HepG2 (cell line): ENCODE measurements at regions not wholly inside any gene's neighbourhood (a gene's known extent, or its start where the extent isn't known, plus 50 kb on each side); places are given as distances from the start of the nearest gene placed in this dataset.

ENCODE experiments used
- ATAC-seq: fragments of 200-7000 bp; cut with Tn5 transposase; 3 replicates; pipeline ENCODE4 v1.9.1; 2020; ENCODE audit warnings: mild to moderate bottlenecking, moderate library complexity
- BruUV-seq: library from RNA; stranded (reverse); fragments of 400-500 nt; replicated peaks from 2 replicates; lab custom pipeline; 2021; lab: Mats Ljungman, UMichigan
- CTCF ChIA-PET: fragments of 300-600 bp; formaldehyde crosslinking; extraction: SDS; loops from one replicate; lab custom pipeline; 2021; ENCODE audit warnings: low total read pairs, inconsistent platforms, low intra/inter-chr PET ratio; lab: Yijun Ruan, JAX
- POLR2A ChIA-PET: fragments of 350-600 bp; sonication (Branson Sonifier 250); formaldehyde crosslinking; loops from one replicate; lab custom pipeline; 2020; ENCODE audit warnings: antibody characterized with exemption, inconsistent platforms; lab: Yijun Ruan, JAX
- DNase-seq: peaks from one replicate; pipeline ENCODE4 v3.0.0-alpha.2; 2015; ENCODE audit warnings: low spot score
- FAIRE-seq: peaks from 3 replicates; lab custom pipeline; 2011; peaks lifted over from hg19 to GRCh38; lab: Jason Lieb, UNC
- H2AFZ ChIP-seq: one replicate; pipeline ENCODE4 v1.6.1; 2011; ENCODE audit warnings: low read length, inconsistent platforms
- H3K27ac ChIP-seq: fragments of 300-600 bp; 3 replicates; pipeline ENCODE4 v1.8.0; 2011; ENCODE audit warnings: mixed run types, mild to moderate bottlenecking, mixed read lengths, low read length, inconsistent platforms; ENCODE audit not compliant: insufficient read depth; ENCODE audit errors: extremely low read length
- H3K27me3 ChIP-seq, 2 experiments: fragments of 200-600 bp in 1 of 2; 2 replicates in 1 of 2; 3 replicates in 1 of 2; pipeline versions ENCODE4 v1.6.0 to v1.8.0; 2011; ENCODE audit warnings: low read length in 2 of 2, mild to moderate bottlenecking in 2 of 2, moderate library complexity in 2 of 2, inconsistent platforms in 1 of 2; ENCODE audit not compliant: insufficient read depth in 2 of 2, control insufficient read depth in 1 of 2
- H3K36me3 ChIP-seq, 2 experiments: fragments of 200-600 bp in 1 of 2; replicated peaks in 1 of 2; 2 replicates in 1 of 2; 3 replicates in 1 of 2; pipeline versions ENCODE4 v1.5.1 to v1.8.0; 2011; ENCODE audit warnings: low read length in 2 of 2, inconsistent platforms in 1 of 2; ENCODE audit not compliant: insufficient read depth in 2 of 2, control insufficient read depth in 1 of 2
- H3K4me1 ChIP-seq: 2 replicates; pipeline ENCODE4 v1.5.1; 2012; ENCODE audit warnings: low read length, inconsistent platforms; ENCODE audit not compliant: insufficient read depth
- H3K4me2 ChIP-seq: 2 replicates; pipeline ENCODE4 v1.6.0; 2011; ENCODE audit warnings: low read depth, low read length, inconsistent platforms
- H3K4me3 ChIP-seq, 3 experiments: fragments of 200-600 bp in 1 of 3; sonication (generic), shearing (Covaris generic) in 1 of 3; replicated peaks in 1 of 3; 2 replicates each; pipeline ENCODE4 v1.5.1; 2011 to 2016; ENCODE audit warnings: low read length in 3 of 3, inconsistent platforms in 2 of 3, low read depth in 2 of 3, mild to moderate bottlenecking in 2 of 3, control low read depth in 1 of 3, mixed read lengths in 1 of 3; ENCODE audit not compliant: insufficient read depth in 1 of 3
- H3K79me2 ChIP-seq: one replicate; pipeline ENCODE4 v1.6.1; 2011; ENCODE audit warnings: low read length, inconsistent platforms; ENCODE audit not compliant: insufficient read depth
- H3K9ac ChIP-seq: 2 replicates; pipeline ENCODE4 v1.6.0; 2011; ENCODE audit warnings: mild to moderate bottlenecking, low read depth, low read length, inconsistent platforms; ENCODE audit not compliant: insufficient read depth
- H3K9me3 ChIP-seq: 2 replicates; pipeline ENCODE4 v1.5.1; 2012; ENCODE audit warnings: mild to moderate bottlenecking, low read length
- H4K20me1 ChIP-seq: 2 replicates; pipeline ENCODE4 v1.6.0; 2011; ENCODE audit warnings: inconsistent platforms, mild to moderate bottlenecking, low read length, moderate library complexity; ENCODE audit not compliant: insufficient read depth
- FOXC1 ChIP-seq: sonication (generic); formaldehyde crosslinking; IDR thresholded peaks from 2 replicates; pipeline ENCODE4 v1.8.0; 2022; ENCODE audit warnings: mild to moderate bottlenecking, missing genetic modification reagents, borderline replicate concordance
- GPN1 ChIP-seq: sonication (generic); formaldehyde crosslinking; IDR thresholded peaks from 2 replicates; pipeline ENCODE4 v1.5.1; 2020; ENCODE audit warnings: missing genetic modification reagents, borderline replicate concordance
- IKZF1 ChIP-seq: fragments of 450-650 bp; IDR thresholded peaks from 2 replicates; pipeline ENCODE4 v1.7.1; 2016
- SSRP1 ChIP-seq: IDR thresholded peaks from 2 replicates; pipeline ENCODE4 v1.6.1; 2016; ENCODE audit warnings: control low read depth
- ZFP41 ChIP-seq: sonication (generic); formaldehyde crosslinking; IDR thresholded peaks from 2 replicates; pipeline ENCODE4 v1.4.0; 2020; ENCODE audit warnings: mild to moderate bottlenecking, missing genetic modification reagents, borderline replicate concordance
- ZNF101 ChIP-seq: sonication (generic); formaldehyde crosslinking; IDR thresholded peaks from 2 replicates; pipeline ENCODE4 v1.4.0; 2020; ENCODE audit warnings: mild to moderate bottlenecking, low read depth, missing genetic modification reagents, borderline replicate concordance
- ZNF33B ChIP-seq: sonication (generic); formaldehyde crosslinking; IDR thresholded peaks from 2 replicates; pipeline ENCODE4 v1.5.1; 2020; ENCODE audit warnings: mild to moderate bottlenecking, missing genetic modification reagents
- ZNF703 ChIP-seq: sonication (generic); formaldehyde crosslinking; IDR thresholded peaks from 2 replicates; pipeline ENCODE4 v1.5.1; 2020; ENCODE audit warnings: missing genetic modification reagents, mild to moderate bottlenecking, moderate library complexity, borderline replicate concordance
- ZNF841 ChIP-seq: sonication (generic); formaldehyde crosslinking; IDR thresholded peaks from 2 replicates; pipeline ENCODE4 v1.8.1; 2023; ENCODE audit warnings: missing genetic modification reagents, borderline replicate concordance
- WGBS: methylation state at CpG from one replicate; pipeline ENCODE4 v1.1.6; 2017; ENCODE audit warnings: low lambda C conversion rate; 5-methylcytosine and 5-hydroxymethylcytosine counted together
- in situ Hi-C: cut with HindIII; loops from 2 replicates; pipeline ENCODE4 v1.10.0; 2017; ENCODE audit warnings: low pct_unique_long_range_greater_than_20kb; ENCODE audit not compliant: extremely low pct_ligation_motif_present
- intact Hi-C: fragments of 100-400 bp; cut with micrococcal nuclease; formaldehyde crosslinking; loops from one replicate; pipeline ENCODE4 v1.10.0; 2022; ENCODE audit not compliant: unreplicated experiment
- TF ChIP-seq, protein P1 (sequence below): sonication (generic); formaldehyde crosslinking; IDR thresholded peaks from 2 replicates; pipeline ENCODE4 v1.5.1; 2020; ENCODE audit warnings: mild to moderate bottlenecking, missing genetic modification reagents, borderline replicate concordance
- TF ChIP-seq, protein P2 (sequence below): sonication (generic); formaldehyde crosslinking; IDR thresholded peaks from 2 replicates; pipeline ENCODE4 v1.8.0; 2022; ENCODE audit warnings: low read depth, missing genetic modification reagents
- TF ChIP-seq, protein P3 (sequence below): sonication (generic); formaldehyde crosslinking; IDR thresholded peaks from 2 replicates; pipeline ENCODE4 v1.4.0; 2020; ENCODE audit warnings: missing genetic modification reagents, borderline replicate concordance

DNA sequence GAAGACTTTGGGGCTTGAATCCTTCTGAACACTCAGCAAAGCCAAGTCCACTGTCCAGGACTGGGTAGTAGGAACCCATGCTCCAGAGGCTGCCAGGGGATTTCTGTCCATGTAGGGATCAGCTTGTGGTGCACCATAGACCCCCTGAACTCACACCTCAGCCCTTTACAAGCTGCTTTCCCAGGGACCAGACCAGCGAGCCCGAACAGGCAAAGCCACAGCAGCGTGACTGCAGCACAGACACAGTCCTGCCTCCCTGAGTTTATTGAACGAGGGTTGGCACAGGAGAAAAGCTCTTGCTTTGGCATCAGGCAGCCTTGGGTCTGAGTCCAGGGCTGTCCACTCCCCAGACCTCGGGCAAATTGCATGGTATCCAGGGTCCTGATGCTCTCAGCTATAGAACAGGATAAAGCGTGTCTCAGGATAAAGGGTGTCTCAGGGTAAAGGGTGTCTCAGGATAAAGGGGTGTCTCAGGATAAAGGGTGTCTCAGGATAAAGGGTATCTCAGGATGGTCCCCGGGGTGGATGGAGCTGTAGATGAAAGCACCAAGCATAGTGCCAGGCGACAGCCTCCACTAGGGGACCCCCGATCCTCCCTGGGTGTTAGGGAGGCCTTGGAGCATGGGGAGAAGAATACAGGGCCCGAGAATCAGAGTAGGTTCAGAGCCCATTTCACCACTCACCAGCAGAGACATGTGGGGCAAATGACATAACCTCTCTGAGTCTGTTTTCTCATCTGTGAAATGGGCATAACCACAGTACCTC lies 648.8 kb downstream of the NPHP4 start:
- intact Hi-C loops (no loop called here), in situ Hi-C loops (no loop called here)
- H4K20me1 ChIP-seq = no peaks in the 10 kb centered on the region
- no peaks in the 10 kb centered on the region for H3K36me3 ChIP-seq
- DNase-seq = no peak
- no peak overlapping the region for H3K4me3 ChIP-seq
- WGBS = 19% methylated on average over 4 of the region's 10 CpGs
- CTCF ChIA-PET = no interaction called here
- POLR2A ChIA-PET = no interaction called here
- peaks cover 8% of the 10 kb centered on the region; the same call in 1 of the 2 replicates for H3K4me1 ChIP-seq
- no TSS peak for BruUV-seq
- no peak overlapping the region for H2AFZ ChIP-seq
- H3K9ac ChIP-seq = no peak overlapping the region
- H3K4me2 ChIP-seq = no peak overlapping the region
- H3K27ac ChIP-seq = no peak overlapping the region
- no peak for ATAC-seq
- H3K9me3 ChIP-seq = peaks cover 13% of the 10 kb centered on the region
- no peaks in the 10 kb centered on the region for H3K79me2 ChIP-seq
- no peak for FAIRE-seq
- H3K27me3 ChIP-seq = no peaks in the 10 kb centered on the region; a peak in 1 of 5 replicates
- TF ChIP-seq ZNF101 (CRISPR knock-in tag) (no peak), ZFP41 (CRISPR knock-in tag) (no peak), ZNF841 (CRISPR knock-in tag) (no peak), ZNF703 (no peak), SSRP1 (no peak), GPN1 (CRISPR knock-in tag) (no peak), FOXC1 (CRISPR knock-in tag) (no peak), ZNF33B (CRISPR knock-in tag) (no peak), IKZF1 (no peak)
- TF ChIP-seq, protein P1, sequence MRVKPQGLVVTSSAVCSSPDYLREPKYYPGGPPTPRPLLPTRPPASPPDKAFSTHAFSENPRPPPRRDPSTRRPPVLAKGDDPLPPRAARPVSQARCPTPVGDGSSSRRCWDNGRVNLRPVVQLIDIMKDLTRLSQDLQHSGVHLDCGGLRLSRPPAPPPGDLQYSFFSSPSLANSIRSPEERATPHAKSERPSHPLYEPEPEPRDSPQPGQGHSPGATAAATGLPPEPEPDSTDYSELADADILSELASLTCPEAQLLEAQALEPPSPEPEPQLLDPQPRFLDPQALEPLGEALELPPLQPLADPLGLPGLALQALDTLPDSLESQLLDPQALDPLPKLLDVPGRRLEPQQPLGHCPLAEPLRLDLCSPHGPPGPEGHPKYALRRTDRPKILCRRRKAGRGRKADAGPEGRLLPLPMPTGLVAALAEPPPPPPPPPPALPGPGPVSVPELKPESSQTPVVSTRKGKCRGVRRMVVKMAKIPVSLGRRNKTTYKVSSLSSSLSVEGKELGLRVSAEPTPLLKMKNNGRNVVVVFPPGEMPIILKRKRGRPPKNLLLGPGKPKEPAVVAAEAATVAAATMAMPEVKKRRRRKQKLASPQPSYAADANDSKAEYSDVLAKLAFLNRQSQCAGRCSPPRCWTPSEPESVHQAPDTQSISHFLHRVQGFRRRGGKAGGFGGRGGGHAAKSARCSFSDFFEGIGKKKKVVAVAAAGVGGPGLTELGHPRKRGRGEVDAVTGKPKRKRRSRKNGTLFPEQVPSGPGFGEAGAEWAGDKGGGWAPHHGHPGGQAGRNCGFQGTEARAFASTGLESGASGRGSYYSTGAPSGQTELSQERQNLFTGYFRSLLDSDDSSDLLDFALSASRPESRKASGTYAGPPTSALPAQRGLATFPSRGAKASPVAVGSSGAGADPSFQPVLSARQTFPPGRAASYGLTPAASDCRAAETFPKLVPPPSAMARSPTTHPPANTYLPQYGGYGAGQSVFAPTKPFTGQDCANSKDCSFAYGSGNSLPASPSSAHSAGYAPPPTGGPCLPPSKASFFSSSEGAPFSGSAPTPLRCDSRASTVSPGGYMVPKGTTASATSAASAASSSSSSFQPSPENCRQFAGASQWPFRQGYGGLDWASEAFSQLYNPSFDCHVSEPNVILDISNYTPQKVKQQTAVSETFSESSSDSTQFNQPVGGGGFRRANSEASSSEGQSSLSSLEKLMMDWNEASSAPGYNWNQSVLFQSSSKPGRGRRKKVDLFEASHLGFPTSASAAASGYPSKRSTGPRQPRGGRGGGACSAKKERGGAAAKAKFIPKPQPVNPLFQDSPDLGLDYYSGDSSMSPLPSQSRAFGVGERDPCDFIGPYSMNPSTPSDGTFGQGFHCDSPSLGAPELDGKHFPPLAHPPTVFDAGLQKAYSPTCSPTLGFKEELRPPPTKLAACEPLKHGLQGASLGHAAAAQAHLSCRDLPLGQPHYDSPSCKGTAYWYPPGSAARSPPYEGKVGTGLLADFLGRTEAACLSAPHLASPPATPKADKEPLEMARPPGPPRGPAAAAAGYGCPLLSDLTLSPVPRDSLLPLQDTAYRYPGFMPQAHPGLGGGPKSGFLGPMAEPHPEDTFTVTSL (CRISPR knock-in tag) = no peak
- TF ChIP-seq, protein P2, sequence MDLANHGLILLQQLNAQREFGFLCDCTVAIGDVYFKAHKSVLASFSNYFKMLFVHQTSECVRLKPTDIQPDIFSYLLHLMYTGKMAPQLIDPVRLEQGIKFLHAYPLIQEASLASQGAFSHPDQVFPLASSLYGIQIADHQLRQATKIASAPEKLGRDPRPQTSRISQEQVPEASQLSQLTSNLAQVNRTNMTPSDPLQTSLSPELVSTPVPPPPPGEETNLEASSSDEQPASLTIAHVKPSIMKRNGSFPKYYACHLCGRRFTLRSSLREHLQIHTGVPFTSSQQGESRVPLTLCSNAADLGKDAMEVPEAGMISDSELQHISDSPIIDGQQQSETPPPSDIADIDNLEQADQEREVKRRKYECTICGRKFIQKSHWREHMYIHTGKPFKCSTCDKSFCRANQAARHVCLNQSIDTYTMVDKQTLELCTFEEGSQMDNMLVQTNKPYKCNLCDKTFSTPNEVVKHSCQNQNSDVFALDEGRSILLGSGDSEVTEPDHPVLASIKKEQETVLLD = no peak
- TF ChIP-seq, protein P3, sequence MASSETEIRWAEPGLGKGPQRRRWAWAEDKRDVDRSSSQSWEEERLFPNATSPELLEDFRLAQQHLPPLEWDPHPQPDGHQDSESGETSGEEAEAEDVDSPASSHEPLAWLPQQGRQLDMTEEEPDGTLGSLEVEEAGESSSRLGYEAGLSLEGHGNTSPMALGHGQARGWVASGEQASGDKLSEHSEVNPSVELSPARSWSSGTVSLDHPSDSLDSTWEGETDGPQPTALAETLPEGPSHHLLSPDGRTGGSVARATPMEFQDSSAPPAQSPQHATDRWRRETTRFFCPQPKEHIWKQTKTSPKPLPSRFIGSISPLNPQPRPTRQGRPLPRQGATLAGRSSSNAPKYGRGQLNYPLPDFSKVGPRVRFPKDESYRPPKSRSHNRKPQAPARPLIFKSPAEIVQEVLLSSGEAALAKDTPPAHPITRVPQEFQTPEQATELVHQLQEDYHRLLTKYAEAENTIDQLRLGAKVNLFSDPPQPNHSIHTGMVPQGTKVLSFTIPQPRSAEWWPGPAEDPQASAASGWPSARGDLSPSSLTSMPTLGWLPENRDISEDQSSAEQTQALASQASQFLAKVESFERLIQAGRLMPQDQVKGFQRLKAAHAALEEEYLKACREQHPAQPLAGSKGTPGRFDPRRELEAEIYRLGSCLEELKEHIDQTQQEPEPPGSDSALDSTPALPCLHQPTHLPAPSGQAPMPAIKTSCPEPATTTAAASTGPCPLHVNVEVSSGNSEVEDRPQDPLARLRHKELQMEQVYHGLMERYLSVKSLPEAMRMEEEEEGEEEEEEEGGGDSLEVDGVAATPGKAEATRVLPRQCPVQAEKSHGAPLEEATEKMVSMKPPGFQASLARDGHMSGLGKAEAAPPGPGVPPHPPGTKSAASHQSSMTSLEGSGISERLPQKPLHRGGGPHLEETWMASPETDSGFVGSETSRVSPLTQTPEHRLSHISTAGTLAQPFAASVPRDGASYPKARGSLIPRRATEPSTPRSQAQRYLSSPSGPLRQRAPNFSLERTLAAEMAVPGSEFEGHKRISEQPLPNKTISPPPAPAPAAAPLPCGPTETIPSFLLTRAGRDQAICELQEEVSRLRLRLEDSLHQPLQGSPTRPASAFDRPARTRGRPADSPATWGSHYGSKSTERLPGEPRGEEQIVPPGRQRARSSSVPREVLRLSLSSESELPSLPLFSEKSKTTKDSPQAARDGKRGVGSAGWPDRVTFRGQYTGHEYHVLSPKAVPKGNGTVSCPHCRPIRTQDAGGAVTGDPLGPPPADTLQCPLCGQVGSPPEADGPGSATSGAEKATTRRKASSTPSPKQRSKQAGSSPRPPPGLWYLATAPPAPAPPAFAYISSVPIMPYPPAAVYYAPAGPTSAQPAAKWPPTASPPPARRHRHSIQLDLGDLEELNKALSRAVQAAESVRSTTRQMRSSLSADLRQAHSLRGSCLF = no peak
